ENCODE measurements at regions not wholly inside any gene's neighbourhood (a gene's known extent, or its start where the extent isn't known, plus 50 kb on each side); places are given as distances from the start of the nearest gene placed in this dataset.

GRCh38 chr13:34065928-34066327 lies 248.0 kb downstream of the RFC3 start (continued):
- TF ChIP-seq REST (IDR thresholded peaks at IDR 0.05; ENCODE audit: low read depth) (no peak), MAX (IDR thresholded peaks at IDR 0.05) (no peak), EZH2 (IDR thresholded peaks at IDR 0.05) (no peak), ZNF274 (IDR thresholded peaks at IDR 0.05; ENCODE audit: low read depth, low read length) (no peak), JUND (IDR thresholded peaks at IDR 0.05) (peak; percentile 70), RAD21 (IDR thresholded peaks at IDR 0.05; ENCODE audit: low read depth) (no peak), TCF7L2 (IDR thresholded peaks at IDR 0.05; ENCODE audit: borderline replicate concordance, extremely low read depth, insufficient read depth, insufficient read length) (no peak), CBX3 (IDR thresholded peaks at IDR 0.05; ENCODE audit: low read depth) (no peak; the same call in 1 of the 2 replicates), FOSL1 (IDR thresholded peaks at IDR 0.05; ENCODE audit: low read depth) (peak; percentile 67), ATF3 (IDR thresholded peaks at IDR 0.05) (0 out of 2 replicates have a peak, but pooled peaks have one; percentile 16), EGR1 (IDR thresholded peaks at IDR 0.05; ENCODE audit: low read depth) (no peak), SIN3A (IDR thresholded peaks at IDR 0.05; ENCODE audit: low read depth) (no peak)

- no TSS peak for BruUV-seq (replicated peaks)
- no peak overlapping the region for H2AFZ ChIP-seq (ENCODE audit: low read depth, low read length, poor library complexity, severe bottlenecking)
- no peak for TF ChIP-seq ATF3 (IDR thresholded peaks at IDR 0.05)
- no peak for TF ChIP-seq ELF1 (IDR thresholded peaks at IDR 0.05; ENCODE audit: borderline replicate concordance, low read depth)
- TF ChIP-seq RAD21 (IDR thresholded peaks at IDR 0.05; ENCODE audit: low read depth): no peak
- TF ChIP-seq FOSL1 (IDR thresholded peaks at IDR 0.05; ENCODE audit: low read depth): no peak
- no peak for TF ChIP-seq CEBPB (IDR thresholded peaks at IDR 0.05; ENCODE audit: low read depth)
- no peak for TF ChIP-seq SRF (IDR thresholded peaks at IDR 0.05; ENCODE audit: low read depth)
- no peak for TF ChIP-seq SIN3A (IDR thresholded peaks at IDR 0.05; ENCODE audit: low read depth)
- TF ChIP-seq REST (IDR thresholded peaks at IDR 0.05; ENCODE audit: low read depth): no peak
- no peak for TF ChIP-seq EZH2 (IDR thresholded peaks at IDR 0.05)
These were observed 248.4 kb downstream of the RFC3 start for GRCh38 chr13:34066344-34066743.

More at GRCh38 chr13:34066344-34066743, 248.4 kb downstream of the RFC3 start:
- no peaks in the 10 kb centered on the region for H3K27me3 ChIP-seq (ENCODE audit: insufficient read depth, low read length)
- H3K9me3 ChIP-seq (ENCODE audit: control insufficient read depth in 1 of 2, insufficient read depth in 1 of 2, low read depth in 1 of 2, low read length in 2 of 2): no peaks in the 10 kb centered on the region
- peak overlapping the region; percentile 50 for H3K4me2 ChIP-seq (ENCODE audit: low read length)
- H3K9ac ChIP-seq (ENCODE audit: low read length): no peak overlapping the region
- H3K79me2 ChIP-seq (ENCODE audit: insufficient read depth, low read length): no peaks in the 10 kb centered on the region
- no peaks in the 10 kb centered on the region for H4K20me1 ChIP-seq (ENCODE audit: insufficient read depth)
- ChIA-PET RAD21 (ENCODE audit: low non-redundant PET in 1 of 2, low total read pairs in 2 of 2, uncharacterized antibody in 2 of 2, unreplicated experiment in 2 of 2) (no interaction called here), CTCF (interaction anchor here (1.3 kb wide), 1 partner anchor 11 kb away, joined by 4 read pairs; no protein-coding TSS in a partner anchor), POLR2A (no interaction called here)
- intact Hi-C loops (cut with micrococcal nuclease): no loop called here
- ATAC-seq: peak; percentile 57
- H3K36me3 ChIP-seq (ENCODE audit: control insufficient read depth in 1 of 2, insufficient read depth in 2 of 2, low read length in 2 of 2): no peaks in the 10 kb centered on the region
- H3K4me1 ChIP-seq (ENCODE audit: control insufficient read depth in 1 of 2, insufficient read depth in 2 of 2, low read length in 2 of 2): peaks cover 0 to 24% of the 10 kb centered on the region in 2 experiments; a peak in 2 of 4 replicates
- H3K4me3 ChIP-seq (replicated peaks in 1 of 2; ENCODE audit: low read depth in 1 of 2, low read length in 2 of 2): peak overlapping the region in 1 of 2 experiments; percentile 15; a peak in 1 of 4 replicates
- no peaks in the 10 kb centered on the region for H3K9me2 ChIP-seq (ENCODE audit: insufficient read depth)
- no peak overlapping the region for H3K27ac ChIP-seq (ENCODE audit: low read depth, low read length)
- DNase-seq (ENCODE audit: low read depth, low spot score): no peak
